DOHH2 (cell line): ENCODE measurements at regions not wholly inside any gene's neighbourhood (a gene's known extent, or its start where the extent isn't known, plus 50 kb on each side); places are given as distances from the start of the nearest gene placed in this dataset.

Source experiments
- H3F3A ChIP-seq: fragments of 200-600 bp; sonication (generic), shearing (Covaris generic); 2 replicates; pipeline ENCODE4 v1.6.0; 2016; ENCODE audit warnings: antibody characterized with exemption, mild to moderate bottlenecking; ENCODE audit not compliant: control insufficient read depth, insufficient read depth
- H3K27ac ChIP-seq: fragments of 200-600 bp; sonication (generic); 2 replicates; pipeline ENCODE4 v1.5.1; 2014; ENCODE audit warnings: low read depth, mild to moderate bottlenecking, low read length, moderate library complexity
- H3K27me3 ChIP-seq: fragments of 200-600 bp; sonication (generic); 2 replicates; pipeline ENCODE4 v1.6.1; 2014; ENCODE audit warnings: mild to moderate bottlenecking, low read length, mixed read lengths; ENCODE audit not compliant: control insufficient read depth
- H3K36me3 ChIP-seq: fragments of 200-600 bp; sonication (generic); 2 replicates; pipeline ENCODE4 v1.6.1; 2014; ENCODE audit warnings: mild to moderate bottlenecking, low read length, moderate library complexity, mixed read lengths; ENCODE audit not compliant: control insufficient read depth
- H3K4me1 ChIP-seq: fragments of 200-600 bp; sonication (generic); 2 replicates; pipeline ENCODE4 v1.6.1; 2014; ENCODE audit warnings: mild to moderate bottlenecking, low read length, mixed read lengths; ENCODE audit not compliant: control insufficient read depth
- H3K4me2 ChIP-seq: fragments of 200-600 bp; sonication (generic); 2 replicates; pipeline ENCODE4 v1.6.0; 2014; ENCODE audit warnings: mild to moderate bottlenecking, low read length, moderate library complexity
- H3K4me3 ChIP-seq: fragments of 200-600 bp; sonication (generic); 2 replicates; pipeline ENCODE4 v1.5.1; 2014; ENCODE audit warnings: mild to moderate bottlenecking, low read length, mixed read lengths
- H3K79me2 ChIP-seq: fragments of 200-600 bp; sonication (generic); 2 replicates; pipeline ENCODE4 v1.6.1; 2014; ENCODE audit warnings: mild to moderate bottlenecking, low read length, mixed read lengths; ENCODE audit not compliant: control insufficient read depth
- H3K9me2 ChIP-seq: fragments of 200-600 bp; sonication (generic); replicated peaks from 2 replicates; pipeline ENCODE4 v1.6.1; 2014; ENCODE audit warnings: mild to moderate bottlenecking, low read length, mixed read lengths; ENCODE audit not compliant: control insufficient read depth
- H3K9me3 ChIP-seq: fragments of 200-600 bp; sonication (generic); 2 replicates; pipeline ENCODE4 v1.6.1; 2014; ENCODE audit warnings: antibody characterized with exemption, low read length, mixed read lengths; ENCODE audit not compliant: control insufficient read depth, insufficient read depth
- H4K20me1 ChIP-seq: fragments of 200-600 bp; sonication (generic); 2 replicates; pipeline ENCODE4 v1.6.0; 2014; ENCODE audit warnings: low read depth, mild to moderate bottlenecking, antibody characterized with exemption, low read length, moderate library complexity; ENCODE audit not compliant: control insufficient read depth, insufficient read depth
- EZH2phosphoT487 ChIP-seq: fragments of 200-600 bp; sonication (generic); IDR thresholded peaks from 2 replicates; pipeline ENCODE4 v1.6.1; 2017; ENCODE audit warnings: borderline replicate concordance, mild to moderate bottlenecking, antibody characterized with exemption, low read length, moderate library complexity, mixed read lengths
- TF ChIP-seq, protein P1 (sequence below): fragments of 200-600 bp; sonication (generic); IDR thresholded peaks from one replicate; pipeline ENCODE4 v1.5.1; 2014; ENCODE audit warnings: antibody characterized with exemption, mild to moderate bottlenecking, low read depth, low read length; ENCODE audit not compliant: poor library complexity, severe bottlenecking

DNA sequence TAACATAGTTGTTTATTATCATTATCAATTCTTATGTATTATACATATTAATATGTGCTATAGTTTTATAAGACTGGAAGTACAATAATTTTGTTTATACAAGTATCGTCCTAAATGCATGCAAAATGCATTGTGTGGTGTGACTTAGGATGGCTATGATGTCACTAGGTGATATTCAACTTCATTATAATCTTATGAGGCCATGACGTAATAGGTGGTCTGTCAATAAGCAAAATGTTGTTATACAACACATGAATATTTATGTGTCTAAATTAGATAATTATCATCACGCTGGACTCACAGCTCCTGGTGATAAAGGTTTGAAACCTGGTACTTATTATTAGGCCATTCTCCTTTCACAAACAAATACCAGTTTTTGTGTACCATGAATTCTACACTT is 104.4 kb upstream of the NYAP2 start:
- Histone ChIP-seq H3K79me2 (no peaks in the 10 kb centered on the region), H3K9me3 (no peaks in the 10 kb centered on the region), H3K27me3 (no peaks in the 10 kb centered on the region), H3K4me3 (no peak overlapping the region), H3F3A (no peaks in the 10 kb centered on the region), H3K36me3 (no peaks in the 10 kb centered on the region), H3K4me1 (peaks cover 7% of the 10 kb centered on the region), H3K9me2 (no peaks in the 10 kb centered on the region), H3K27ac (no peak overlapping the region), H4K20me1 (no peaks in the 10 kb centered on the region), H3K4me2 (no peak overlapping the region)
- TF ChIP-seq, protein P1, sequence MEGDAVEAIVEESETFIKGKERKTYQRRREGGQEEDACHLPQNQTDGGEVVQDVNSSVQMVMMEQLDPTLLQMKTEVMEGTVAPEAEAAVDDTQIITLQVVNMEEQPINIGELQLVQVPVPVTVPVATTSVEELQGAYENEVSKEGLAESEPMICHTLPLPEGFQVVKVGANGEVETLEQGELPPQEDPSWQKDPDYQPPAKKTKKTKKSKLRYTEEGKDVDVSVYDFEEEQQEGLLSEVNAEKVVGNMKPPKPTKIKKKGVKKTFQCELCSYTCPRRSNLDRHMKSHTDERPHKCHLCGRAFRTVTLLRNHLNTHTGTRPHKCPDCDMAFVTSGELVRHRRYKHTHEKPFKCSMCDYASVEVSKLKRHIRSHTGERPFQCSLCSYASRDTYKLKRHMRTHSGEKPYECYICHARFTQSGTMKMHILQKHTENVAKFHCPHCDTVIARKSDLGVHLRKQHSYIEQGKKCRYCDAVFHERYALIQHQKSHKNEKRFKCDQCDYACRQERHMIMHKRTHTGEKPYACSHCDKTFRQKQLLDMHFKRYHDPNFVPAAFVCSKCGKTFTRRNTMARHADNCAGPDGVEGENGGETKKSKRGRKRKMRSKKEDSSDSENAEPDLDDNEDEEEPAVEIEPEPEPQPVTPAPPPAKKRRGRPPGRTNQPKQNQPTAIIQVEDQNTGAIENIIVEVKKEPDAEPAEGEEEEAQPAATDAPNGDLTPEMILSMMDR = no peak
- TF ChIP-seq EZH2phosphoT487 = no peak

DNA sequence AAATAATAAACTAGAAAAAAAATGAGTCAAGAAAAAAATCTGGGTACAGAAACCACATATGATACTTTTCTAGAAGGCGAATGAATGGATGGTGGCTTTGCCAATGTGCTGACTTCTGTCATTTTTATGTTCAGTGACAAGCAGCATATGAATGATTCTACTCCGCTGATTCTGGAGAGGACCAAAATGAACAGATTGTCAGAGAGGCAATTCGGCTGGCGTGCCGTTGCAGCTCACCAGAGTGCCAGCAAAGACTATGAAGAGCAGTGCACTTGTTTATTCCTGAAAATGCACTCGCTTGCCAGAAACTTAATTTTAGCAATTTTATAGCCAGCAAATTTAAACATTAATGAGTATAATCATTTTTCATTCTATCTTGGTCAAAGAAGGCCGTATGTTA is 105.9 kb upstream of the NYAP2 start:
- Histone ChIP-seq H3F3A (no peaks in the 10 kb centered on the region), H3K9me3 (no peaks in the 10 kb centered on the region), H3K9me2 (no peaks in the 10 kb centered on the region), H3K4me3 (no peak overlapping the region), H3K36me3 (no peaks in the 10 kb centered on the region), H3K27ac (no peak overlapping the region), H3K79me2 (no peaks in the 10 kb centered on the region), H4K20me1 (no peaks in the 10 kb centered on the region), H3K4me1 (peaks cover 7% of the 10 kb centered on the region), H3K4me2 (no peak overlapping the region), H3K27me3 (no peaks in the 10 kb centered on the region)
- TF ChIP-seq, protein P1 = no peak
- TF ChIP-seq EZH2phosphoT487 = no peak

- TF ChIP-seq, protein P1 = no peak
- TF ChIP-seq EZH2phosphoT487 = no peak
- Histone ChIP-seq H3K9me3 (no peaks in the 10 kb centered on the region), H3K27me3 (no peaks in the 10 kb centered on the region)
Observed at GRCh38 chr2:225290757-225291400, 108.6 kb upstream of the NYAP2 start.

More at GRCh38 chr2:225290757-225291400, 108.6 kb upstream of the NYAP2 start:
- Histone ChIP-seq H3K4me2 (no peak overlapping the region), H3K9me2 (no peaks in the 10 kb centered on the region), H3K27ac (no peak overlapping the region), H3K4me3 (no peak overlapping the region), H3K79me2 (no peaks in the 10 kb centered on the region), H3K36me3 (no peaks in the 10 kb centered on the region), H4K20me1 (no peaks in the 10 kb centered on the region), H3K4me1 (peaks cover 7% of the 10 kb centered on the region), H3F3A (no peaks in the 10 kb centered on the region)
